ENCODE measurements at regions not wholly inside any gene's neighbourhood (a gene's known extent, or its start where the extent isn't known, plus 50 kb on each side); places are given as distances from the start of the nearest gene placed in this dataset.

DNA sequence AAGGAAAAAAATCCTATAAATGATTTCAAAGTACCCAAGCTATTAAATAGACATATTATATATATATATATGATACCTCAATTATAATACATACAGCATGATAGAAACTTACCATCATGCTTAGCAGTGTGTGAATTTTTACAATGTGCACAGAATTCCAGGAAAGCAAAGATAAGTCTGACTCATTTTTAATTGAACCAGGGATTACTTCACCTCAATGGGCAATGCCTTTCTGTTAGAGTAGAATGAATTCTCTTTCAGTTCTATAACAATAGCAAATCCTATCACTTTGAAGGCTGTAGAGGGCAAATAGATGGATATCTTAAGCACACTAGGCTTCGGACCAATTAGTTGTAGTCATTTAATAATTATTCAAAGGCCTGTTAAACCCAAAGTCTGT, 54.8 kb upstream of the P3H2 start:
- no peak for TF ChIP-seq POLR2A (IDR thresholded peaks at IDR 0.05; ENCODE audit: low read depth, low read length)
- FAIRE-seq (peak; percentile 79), DNase-seq (ENCODE audit: insufficient read length, low spot score) (no peak)

DNA sequence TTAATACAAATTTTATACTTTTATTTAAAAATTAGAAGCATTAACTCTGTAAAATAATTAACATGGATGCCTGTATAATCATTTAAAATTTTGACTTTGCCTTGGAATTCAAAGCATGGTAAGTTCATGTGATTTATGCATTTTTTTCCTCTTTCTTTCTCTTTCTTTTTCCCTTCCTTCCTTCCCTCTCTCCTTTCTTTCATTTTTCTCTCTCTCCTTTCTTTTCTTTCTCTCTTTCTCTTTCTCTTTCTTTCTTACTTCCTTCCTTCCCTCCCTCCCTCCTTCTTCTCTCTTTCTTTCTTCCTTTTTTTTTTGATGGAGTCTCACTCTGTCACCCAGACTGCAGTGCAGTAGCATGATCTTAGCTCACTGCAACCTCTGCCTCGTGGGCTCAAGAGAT, 53.8 kb upstream of the P3H2 start:
- FAIRE-seq (peak; percentile 6), DNase-seq (ENCODE audit: insufficient read length, low spot score) (no peak)
- TF ChIP-seq POLR2A (IDR thresholded peaks at IDR 0.05; ENCODE audit: low read depth, low read length), result no peak

DNA sequence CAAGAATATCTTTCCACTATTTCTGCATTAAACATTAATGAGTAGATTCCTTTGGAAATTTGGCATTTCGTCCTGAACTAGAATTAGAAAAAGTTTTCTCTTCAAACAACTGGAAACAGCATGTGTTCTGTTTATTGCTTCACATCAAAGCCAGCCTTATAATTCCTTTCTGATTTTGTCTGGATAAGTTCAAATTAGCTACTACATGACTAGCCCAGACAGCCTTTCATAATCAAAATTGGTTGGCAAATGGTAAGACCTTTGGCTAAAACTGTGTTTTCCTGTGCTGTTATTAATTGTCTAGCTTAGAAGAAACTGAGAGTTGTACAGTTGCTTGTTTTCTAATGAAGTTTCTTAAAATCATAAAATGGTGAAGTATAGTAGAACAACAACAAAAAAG, 52.7 kb upstream of the P3H2 start:
- peak; percentile 83 for FAIRE-seq
- TF ChIP-seq POLR2A (IDR thresholded peaks at IDR 0.05; ENCODE audit: low read depth, low read length), result no peak

DNA sequence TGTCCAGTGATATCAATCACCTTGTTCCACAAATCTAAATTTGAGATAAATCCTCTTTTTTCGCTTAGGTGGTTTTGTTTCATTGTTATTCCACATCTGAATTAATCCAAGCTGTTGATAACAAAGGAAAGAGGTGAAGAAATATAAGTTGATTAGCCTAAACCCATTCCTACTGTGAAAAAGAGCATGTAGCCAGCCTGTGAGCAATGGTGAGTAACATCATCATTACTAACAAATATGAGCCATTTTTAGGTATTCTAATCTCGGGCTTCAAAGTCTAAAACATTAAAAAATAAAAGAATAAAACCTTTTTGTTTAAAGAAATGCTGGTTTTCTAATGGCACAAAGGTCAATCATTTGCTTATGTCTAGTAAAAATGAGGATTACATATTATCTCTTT, 52.1 kb upstream of the P3H2 start:
- TF ChIP-seq POLR2A (IDR thresholded peaks at IDR 0.05; ENCODE audit: low read depth, low read length), result no peak
- FAIRE-seq (peak; percentile 93), DNase-seq (ENCODE audit: insufficient read length, low spot score) (no peak)

More for the DNA sequence above, 52.7 kb upstream of the P3H2 start:
- DNase-seq (ENCODE audit: insufficient read length, low spot score), result no peak

All from H54 (cell line).